Keratinocyte (primary cell): ENCODE measurements at regions not wholly inside any gene's neighbourhood (a gene's known extent, or its start where the extent isn't known, plus 50 kb on each side); places are given as distances from the start of the nearest gene placed in this dataset.

Experiments
- CTCF ChIP-seq, 3 experiments: IDR thresholded peaks in 1 of 3; conservative IDR thresholded peaks in 1 of 3; optimal IDR thresholded peaks in 1 of 3; 2 replicates in 2 of 3; 3 replicates in 1 of 3; pipeline versions ENCODE3 to v1.5.1; 2011; ENCODE audit warnings: low read length in 3 of 3, mild to moderate bottlenecking in 3 of 3, moderate library complexity in 2 of 3, control low read depth in 1 of 3, inconsistent platforms in 1 of 3; ENCODE audit not compliant: insufficient read depth in 2 of 3; ENCODE audit errors: extremely low read depth in 1 of 3
- EZH2 ChIP-seq: IDR thresholded peaks from one replicate; pipeline ENCODE4 v1.6.1; 2012; ENCODE audit warnings: inconsistent platforms, mild to moderate bottlenecking, low read length, moderate library complexity

- TF ChIP-seq CTCF (optimal IDR thresholded peaks at IDR 0.05 in 1 of 3, IDR thresholded peaks at IDR 0.05 in 1 of 3, conservative IDR thresholded peaks at IDR 0.05 in 1 of 3; ENCODE audit: extremely low read depth in 1 of 3, insufficient read depth in 2 of 3, low read length in 3 of 3): no peak
- TF ChIP-seq EZH2: no peak
These were observed 118.6 kb downstream of the NAA11 start for GRCh38 chr4:79207281-79207680.
